Naive B cell (primary cell): ENCODE measurements at regions not wholly inside any gene's neighbourhood (a gene's known extent, or its start where the extent isn't known, plus 50 kb on each side); places are given as distances from the start of the nearest gene placed in this dataset.

ENCODE experiments used
- ATAC-seq, 2 donors: fragments of 150-1000 bp; cut with Tn5 transposase; 2 replicates each; pipeline ENCODE4 v1.10.0; 2021; ENCODE audit warnings: low read depth in 2 of 2, mild to moderate bottlenecking in 2 of 2, moderate library complexity in 2 of 2
- DNase-seq: peaks from one replicate; pipeline ENCODE4 v3.0.0; 2022
- H3K27ac Mint-ChIP-seq, 6 donors: one replicate each; pipeline ENCODE4 v1.8.0; 2020 to 2022; ENCODE audit warnings: mild to moderate bottlenecking in 6 of 6, mixed read lengths in 6 of 6, moderate library complexity in 5 of 6, inconsistent platforms in 2 of 6
- H3K27me3 Mint-ChIP-seq, 3 donors: one replicate each; pipeline ENCODE4 v1.8.0; 2021 to 2022; ENCODE audit warnings: mixed read lengths in 3 of 3, mild to moderate bottlenecking in 1 of 3
- H3K36me3 Mint-ChIP-seq, 2 donors: one replicate each; pipeline ENCODE4 v1.8.0; 2020 to 2022; ENCODE audit warnings: mixed read lengths in 2 of 2, inconsistent platforms in 1 of 2, mild to moderate bottlenecking in 1 of 2
- H3K4me1 Mint-ChIP-seq, 3 donors: one replicate each; pipeline ENCODE4 v1.8.0; 2020 to 2022; ENCODE audit warnings: mixed read lengths in 3 of 3, inconsistent platforms in 1 of 3, mild to moderate bottlenecking in 1 of 3, moderate library complexity in 1 of 3
- H3K4me3 Mint-ChIP-seq, 8 donors: one replicate each; pipeline ENCODE4 v1.8.0; 2020 to 2022; ENCODE audit warnings: mild to moderate bottlenecking in 8 of 8, mixed read lengths in 8 of 8, moderate library complexity in 8 of 8, inconsistent platforms in 2 of 8
- H3K9me3 Mint-ChIP-seq, 7 donors: one replicate each; pipeline ENCODE4 v1.8.0; 2020 to 2022; ENCODE audit warnings: mixed read lengths in 7 of 7, mild to moderate bottlenecking in 5 of 7, inconsistent platforms in 2 of 7, moderate library complexity in 1 of 7

- Mint-ChIP-seq H3K36me3 (no peaks in the 10 kb centered on the region), H3K27me3 (no peaks in the 10 kb centered on the region), H3K9me3 (peaks cover 0 to 3% (median 2%) of the 10 kb centered on the region in 7 donors), H3K27ac (no peak overlapping the region), H3K4me3 (no peak overlapping the region), H3K4me1 (no peaks in the 10 kb centered on the region)
- DNase-seq, result no peak
- no peak for ATAC-seq
Measured at GRCh38 chr4:28211676-28212470, 1351.2 kb downstream of the STIM2 start.

- H3K4me3 Mint-ChIP-seq, result no peak overlapping the region
- H3K9me3 Mint-ChIP-seq, result peaks cover 0 to 5% (median 0%) of the 10 kb centered on the region in 7 donors
- H3K4me1 Mint-ChIP-seq, result no peaks in the 10 kb centered on the region
- ATAC-seq (no peak), DNase-seq (no peak)
- H3K27me3 Mint-ChIP-seq, result no peaks in the 10 kb centered on the region
- H3K27ac Mint-ChIP-seq, result no peak overlapping the region
- no peaks in the 10 kb centered on the region for H3K36me3 Mint-ChIP-seq
Measured at GRCh38 chr4:28221536-28221935, 1360.9 kb downstream of the STIM2 start.

- H3K9me3 Mint-ChIP-seq, result peaks cover 0 to 5% (median 0%) of the 10 kb centered on the region in 7 donors
- ATAC-seq (no peak), DNase-seq (no peak)
- H3K36me3 Mint-ChIP-seq, result no peaks in the 10 kb centered on the region
- H3K4me3 Mint-ChIP-seq, result no peak overlapping the region
- H3K27ac Mint-ChIP-seq, result no peak overlapping the region
- no peaks in the 10 kb centered on the region for H3K4me1 Mint-ChIP-seq
- H3K27me3 Mint-ChIP-seq, result no peaks in the 10 kb centered on the region
Measured at GRCh38 chr4:28225050-28225449, 1364.4 kb downstream of the STIM2 start.

- Mint-ChIP-seq H3K27me3 (no peaks in the 10 kb centered on the region), H3K4me1 (no peaks in the 10 kb centered on the region), H3K27ac (no peak overlapping the region), H3K4me3 (no peak overlapping the region), H3K9me3 (peaks cover 0 to 5% (median 0%) of the 10 kb centered on the region in 7 donors), H3K36me3 (no peaks in the 10 kb centered on the region)
- ATAC-seq, result no peak
- no peak for DNase-seq
Measured at GRCh38 chr4:28225689-28226353, 1365.2 kb downstream of the STIM2 start.

- Mint-ChIP-seq H3K9me3 (peaks cover 0 to 5% (median 0%) of the 10 kb centered on the region in 7 donors), H3K27ac (no peak overlapping the region), H3K27me3 (no peaks in the 10 kb centered on the region), H3K36me3 (no peaks in the 10 kb centered on the region), H3K4me1 (no peaks in the 10 kb centered on the region), H3K4me3 (no peak overlapping the region)
- ATAC-seq (no peak), DNase-seq (no peak)
Measured at GRCh38 chr4:28226962-28227361, 1366.3 kb downstream of the STIM2 start.

GRCh38 chr4:28227764-28228163 lies 1367.1 kb downstream of the STIM2 start:
- ATAC-seq (no peak), DNase-seq (no peak)
- Mint-ChIP-seq H3K4me1 (no peaks in the 10 kb centered on the region), H3K27me3 (no peaks in the 10 kb centered on the region), H3K9me3 (peaks cover 0 to 2% (median 0%) of the 10 kb centered on the region in 7 donors), H3K4me3 (no peak overlapping the region), H3K27ac (no peak overlapping the region), H3K36me3 (no peaks in the 10 kb centered on the region)

- Mint-ChIP-seq H3K4me1 (no peaks in the 10 kb centered on the region), H3K4me3 (no peak overlapping the region), H3K27ac (no peak overlapping the region), H3K27me3 (no peaks in the 10 kb centered on the region), H3K36me3 (no peaks in the 10 kb centered on the region), H3K9me3 (peaks cover 0 to 2% (median 0%) of the 10 kb centered on the region in 7 donors)
- DNase-seq (no peak), ATAC-seq (no peak)
Measured at GRCh38 chr4:28228561-28229491, 1368.2 kb downstream of the STIM2 start.

- Mint-ChIP-seq H3K4me1 (no peaks in the 10 kb centered on the region), H3K4me3 (no peak overlapping the region), H3K36me3 (no peaks in the 10 kb centered on the region), H3K9me3 (peaks cover 0 to 2% (median 0%) of the 10 kb centered on the region in 7 donors), H3K27me3 (no peaks in the 10 kb centered on the region), H3K27ac (no peak overlapping the region)
- DNase-seq, result no peak
- ATAC-seq, result no peak
Measured at GRCh38 chr4:28232376-28232775, 1371.7 kb downstream of the STIM2 start.

- Mint-ChIP-seq H3K9me3 (peaks cover 0 to 2% (median 0%) of the 10 kb centered on the region in 7 donors), H3K36me3 (no peaks in the 10 kb centered on the region), H3K4me1 (no peaks in the 10 kb centered on the region), H3K4me3 (no peak overlapping the region), H3K27ac (no peak overlapping the region), H3K27me3 (no peaks in the 10 kb centered on the region)
- DNase-seq (no peak), ATAC-seq (no peak)
Measured at GRCh38 chr4:28232951-28233350, 1372.3 kb downstream of the STIM2 start.

GRCh38 chr4:28233724-28234123 lies 1373.1 kb downstream of the STIM2 start:
- peaks cover 0 to 4% (median 0%) of the 10 kb centered on the region in 7 donors for H3K9me3 Mint-ChIP-seq
- H3K4me1 Mint-ChIP-seq, result no peaks in the 10 kb centered on the region
- DNase-seq (no peak), ATAC-seq (no peak)
- no peaks in the 10 kb centered on the region for H3K36me3 Mint-ChIP-seq
- no peak overlapping the region for H3K4me3 Mint-ChIP-seq
- no peaks in the 10 kb centered on the region for H3K27me3 Mint-ChIP-seq
- H3K27ac Mint-ChIP-seq, result no peak overlapping the region

GRCh38 chr4:28238876-28239275 lies 1378.2 kb downstream of the STIM2 start:
- Mint-ChIP-seq H3K9me3 (peaks cover 0 to 5% (median 0%) of the 10 kb centered on the region in 7 donors), H3K4me1 (no peaks in the 10 kb centered on the region), H3K27me3 (no peaks in the 10 kb centered on the region), H3K36me3 (no peaks in the 10 kb centered on the region), H3K27ac (no peak overlapping the region), H3K4me3 (no peak overlapping the region)
- no peak for ATAC-seq
- no peak for DNase-seq

- H3K9me3 Mint-ChIP-seq, result peaks cover 0 to 5% (median 0%) of the 10 kb centered on the region in 7 donors
- H3K4me1 Mint-ChIP-seq, result no peaks in the 10 kb centered on the region
- no peaks in the 10 kb centered on the region for H3K27me3 Mint-ChIP-seq
- H3K27ac Mint-ChIP-seq, result no peak overlapping the region
- ATAC-seq (no peak), DNase-seq (no peak)
- H3K36me3 Mint-ChIP-seq, result no peaks in the 10 kb centered on the region
- H3K4me3 Mint-ChIP-seq, result no peak overlapping the region
Measured at GRCh38 chr4:28241021-28241420, 1380.4 kb downstream of the STIM2 start.

- Mint-ChIP-seq H3K9me3 (peaks cover 0 to 5% (median 0%) of the 10 kb centered on the region in 7 donors), H3K36me3 (no peaks in the 10 kb centered on the region), H3K27me3 (no peaks in the 10 kb centered on the region), H3K27ac (no peak overlapping the region), H3K4me3 (no peak overlapping the region), H3K4me1 (no peaks in the 10 kb centered on the region)
- DNase-seq, result no peak
- no peak for ATAC-seq
Measured at GRCh38 chr4:28247805-28248204, 1387.2 kb downstream of the STIM2 start.
